GM06990 (cell line): ENCODE measurements at regions not wholly inside any gene's neighbourhood (a gene's known extent, or its start where the extent isn't known, plus 50 kb on each side); places are given as distances from the start of the nearest gene placed in this dataset.

Source experiments
- DNase-seq: peaks from one replicate; pipeline ENCODE4 v3.0.0-alpha.2; 2011; ENCODE audit not compliant: insufficient read length; ENCODE audit errors: extremely low read depth
- H3K27me3 ChIP-seq: replicated peaks from 2 replicates; pipeline ENCODE4 v1.6.0; 2011; ENCODE audit warnings: low read length; ENCODE audit not compliant: control insufficient read depth, insufficient read depth
- H3K36me3 ChIP-seq: 2 replicates; pipeline ENCODE4 v1.5.1; 2011; ENCODE audit warnings: low read length; ENCODE audit not compliant: control insufficient read depth, insufficient read depth
- H3K4me3 ChIP-seq: replicated peaks from 2 replicates; pipeline ENCODE4 v1.5.1; 2011; ENCODE audit warnings: low read depth, mild to moderate bottlenecking, control low read depth, low read length
- CTCF ChIP-seq: IDR thresholded peaks from 2 replicates; pipeline ENCODE4 v1.5.1; 2011; ENCODE audit warnings: low read length, control low read depth, mild to moderate bottlenecking, inconsistent platforms; ENCODE audit not compliant: insufficient read depth, poor library complexity, severe bottlenecking

DNA sequence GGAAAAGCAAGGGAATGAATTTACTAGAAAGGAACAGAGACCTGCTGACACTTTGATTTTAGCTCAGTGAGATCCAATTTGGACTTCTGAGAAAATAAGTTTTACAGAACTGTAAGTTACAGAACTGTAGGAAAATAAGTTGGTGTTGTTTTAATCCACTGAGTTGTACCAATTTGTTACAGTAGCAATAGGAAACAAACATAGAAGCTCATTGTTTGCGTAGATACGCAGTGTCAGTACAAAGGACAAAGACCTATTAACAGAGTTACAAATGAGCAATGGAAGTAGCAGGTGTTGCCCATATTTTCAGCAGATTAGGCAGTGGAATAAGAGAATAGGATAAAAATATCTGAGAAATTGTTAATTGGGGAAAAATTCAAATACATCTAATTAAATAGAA is 385.8 kb upstream of the CNTN6 start:
- DNase-seq: no peak
- TF ChIP-seq CTCF: no peak
- no peaks in the 10 kb centered on the region for H3K36me3 ChIP-seq
- no peaks in the 10 kb centered on the region for H3K27me3 ChIP-seq
- no peak overlapping the region for H3K4me3 ChIP-seq

- no peak for TF ChIP-seq CTCF
- Histone ChIP-seq H3K4me3 (no peak overlapping the region), H3K27me3 (no peaks in the 10 kb centered on the region), H3K36me3 (no peaks in the 10 kb centered on the region)
- DNase-seq: no peak
Observed at GRCh38 chr3:713006-713621, 379.7 kb upstream of the CNTN6 start.

- no peak for TF ChIP-seq CTCF
- no peaks in the 10 kb centered on the region for H3K27me3 ChIP-seq
- no peak overlapping the region for H3K4me3 ChIP-seq
- H3K36me3 ChIP-seq: no peaks in the 10 kb centered on the region
- DNase-seq: no peak
Observed at GRCh38 chr3:713947-714620, 378.7 kb upstream of the CNTN6 start.

DNA sequence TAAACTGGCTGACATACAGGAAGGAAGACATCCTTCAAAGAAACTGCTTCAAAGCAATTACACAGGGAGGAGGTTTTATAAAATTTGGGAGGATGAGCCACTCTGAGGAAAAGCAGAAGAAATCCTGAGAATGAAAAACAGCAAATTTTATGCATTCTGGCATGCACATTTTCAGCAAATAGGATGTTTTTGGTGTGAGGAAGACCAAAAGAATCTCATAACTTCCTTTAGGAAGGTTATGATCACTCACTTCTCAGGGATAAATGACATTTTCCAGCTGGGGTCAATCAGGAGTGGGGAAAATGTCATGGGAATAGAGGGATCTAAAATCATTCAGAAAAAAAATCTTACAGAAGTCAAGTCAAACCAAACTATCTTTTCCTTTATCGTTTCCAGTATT is 371.7 kb upstream of the CNTN6 start:
- H3K27me3 ChIP-seq: no peaks in the 10 kb centered on the region
- no peak for DNase-seq
- H3K4me3 ChIP-seq: no peak overlapping the region
- no peaks in the 10 kb centered on the region for H3K36me3 ChIP-seq
- no peak for TF ChIP-seq CTCF

- TF ChIP-seq CTCF: no peak
- no peaks in the 10 kb centered on the region for H3K36me3 ChIP-seq
- H3K4me3 ChIP-seq: no peak overlapping the region
- DNase-seq: no peak
- no peaks in the 10 kb centered on the region for H3K27me3 ChIP-seq
Observed at GRCh38 chr3:732326-732928, 360.4 kb upstream of the CNTN6 start.

DNA sequence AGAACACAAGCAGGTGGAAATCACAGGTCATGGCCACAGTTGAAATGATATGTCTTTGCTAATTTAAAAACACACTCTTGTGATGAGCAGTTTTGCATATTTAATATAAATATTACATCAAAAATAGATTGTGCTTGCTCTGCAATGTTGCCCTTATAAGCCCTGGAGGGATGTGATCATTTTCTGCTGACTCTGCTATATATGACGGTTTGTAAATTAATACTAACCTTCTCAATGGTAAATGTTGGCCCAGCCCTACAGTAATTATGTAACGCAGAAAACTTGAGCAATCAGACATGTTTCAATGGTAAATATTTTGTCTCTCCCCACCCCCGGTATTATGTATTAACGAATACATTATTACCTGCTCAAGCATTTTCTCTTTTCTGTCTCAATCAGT is 359.5 kb upstream of the CNTN6 start:
- no peak overlapping the region for H3K4me3 ChIP-seq
- H3K36me3 ChIP-seq: no peaks in the 10 kb centered on the region
- H3K27me3 ChIP-seq: no peaks in the 10 kb centered on the region
- no peak for TF ChIP-seq CTCF
- no peak for DNase-seq
